ENCODE measurements at regions not wholly inside any gene's neighbourhood (a gene's known extent, or its start where the extent isn't known, plus 50 kb on each side); places are given as distances from the start of the nearest gene placed in this dataset.

- TF ChIP-seq CTCF (IDR thresholded peaks at IDR 0.05) = no peak
- TF ChIP-seq POLR2A (IDR thresholded peaks at IDR 0.05) = no peak
These were observed 79.0 kb upstream of the WDR17 start for GRCh38 chr4:175986668-175987067.

All from uterus (tissue), 2 donors.